Mesendoderm (in vitro differentiated cells): ENCODE measurements at regions not wholly inside any gene's neighbourhood (a gene's known extent, or its start where the extent isn't known, plus 50 kb on each side); places are given as distances from the start of the nearest gene placed in this dataset.
"Not testable (repeated sequence)": the region's sequence is repeated elsewhere in the genome, so short reads cannot be mapped to it uniquely, and the experiment has no call there.

Source experiments
- DNase-seq: peaks from one replicate; pipeline ENCODE4 v3.0.0; 2013
- H2AK5ac ChIP-seq: 2 replicates; pipeline ENCODE4 v1.6.1; 2013; ENCODE audit warnings: low read length, inconsistent platforms
- H2BK120ac ChIP-seq: 2 replicates; pipeline ENCODE4 v1.6.1; 2013; ENCODE audit warnings: low read depth, mild to moderate bottlenecking, low read length, moderate library complexity, mixed read lengths
- H2BK15ac ChIP-seq: replicated peaks from 2 replicates; pipeline ENCODE4 v1.6.1; 2013; ENCODE audit warnings: low read depth, mild to moderate bottlenecking, moderate library complexity
- H2BK5ac ChIP-seq: 2 replicates; pipeline ENCODE4 v1.6.1; 2013; ENCODE audit warnings: low read length, inconsistent platforms
- H3K18ac ChIP-seq: 2 replicates; pipeline ENCODE4 v1.6.1; 2013; ENCODE audit warnings: mild to moderate bottlenecking, low read length, mixed read lengths
- H3K23ac ChIP-seq: one replicate; pipeline ENCODE4 v1.6.1; 2013; ENCODE audit warnings: low read length
- H3K27ac ChIP-seq: 2 replicates; pipeline ENCODE4 v1.5.1; 2013; ENCODE audit warnings: low read depth, mild to moderate bottlenecking, inconsistent platforms, low read length, moderate library complexity
- H3K27me3 ChIP-seq: 2 replicates; pipeline ENCODE4 v1.6.1; 2013; ENCODE audit warnings: low read length, control low read depth, mild to moderate bottlenecking, inconsistent platforms; ENCODE audit not compliant: insufficient read depth, poor library complexity
- H3K36me3 ChIP-seq: 2 replicates; pipeline ENCODE4 v1.6.1; 2013; ENCODE audit warnings: low read length, inconsistent platforms; ENCODE audit not compliant: control insufficient read depth, insufficient read depth
- H3K4ac ChIP-seq: one replicate; pipeline ENCODE4 v1.6.1; 2013; ENCODE audit warnings: low read depth, mild to moderate bottlenecking, low read length, moderate library complexity
- H3K4me1 ChIP-seq: 2 replicates; pipeline ENCODE4 v1.6.1; 2013; ENCODE audit warnings: low read depth, low read length, inconsistent platforms; ENCODE audit not compliant: control insufficient read depth
- H3K4me2 ChIP-seq: 2 replicates; pipeline ENCODE4 v1.6.1; 2013; ENCODE audit warnings: low read length
- H3K4me3 ChIP-seq: 2 replicates; pipeline ENCODE4 v1.5.1; 2013; ENCODE audit warnings: mild to moderate bottlenecking, low read length
- H3K56ac ChIP-seq: one replicate; pipeline ENCODE4 v1.6.1; 2013; ENCODE audit warnings: low read length
- H3K79me1 ChIP-seq: 2 replicates; pipeline ENCODE4 v1.6.1; 2013; ENCODE audit warnings: low read length, inconsistent platforms
- H3K79me2 ChIP-seq: 2 replicates; pipeline ENCODE4 v1.6.1; 2013; ENCODE audit warnings: mild to moderate bottlenecking, low read length; ENCODE audit not compliant: control insufficient read depth, insufficient read depth
- H3K9ac ChIP-seq: 2 replicates; pipeline ENCODE4 v1.6.1; 2013; ENCODE audit warnings: low read length, inconsistent platforms
- H4K5ac ChIP-seq: one replicate; pipeline ENCODE4 v1.6.1; 2013; ENCODE audit warnings: low read length
- H4K8ac ChIP-seq: one replicate; pipeline ENCODE4 v1.6.1; 2013; ENCODE audit warnings: low read depth, mild to moderate bottlenecking, control low read depth, low read length, moderate library complexity
- WGBS: extraction: QIAGEN DNeasy Blood & Tissue Kit; methylation state at CpG from one replicate; pipeline ENCODE4 v1.1.7; 2013; ENCODE audit warnings: low lambda C conversion rate, missing lambda C conversion rate; ENCODE audit not compliant: insufficient coverage; ENCODE audit errors: extremely low coverage; 5-methylcytosine and 5-hydroxymethylcytosine counted together

DNA sequence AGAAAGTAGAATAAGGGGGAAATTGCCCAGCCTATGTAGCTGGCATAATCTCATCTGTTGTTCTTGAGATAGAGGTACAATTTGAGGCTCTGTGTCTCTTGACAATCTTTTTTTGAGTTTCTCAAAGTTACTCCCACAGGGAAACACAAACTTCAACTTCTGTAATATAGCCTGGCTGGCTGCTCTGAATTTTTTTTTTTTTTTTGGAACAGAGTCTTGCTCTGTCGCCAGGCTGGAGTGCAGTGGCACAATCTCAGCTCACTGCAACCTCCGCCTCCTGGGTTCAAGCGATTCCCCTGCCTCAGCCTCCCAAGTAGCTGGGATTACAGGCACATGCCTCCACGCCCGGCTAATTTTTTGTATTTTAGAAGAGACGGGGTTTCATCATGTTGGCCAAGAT, 1486.8 kb upstream of the WWC1 start:
- H3K23ac ChIP-seq: not testable (repeated sequence)
- WGBS: no CpG with 5 or more reads among the region's 6 CpGs

DNA sequence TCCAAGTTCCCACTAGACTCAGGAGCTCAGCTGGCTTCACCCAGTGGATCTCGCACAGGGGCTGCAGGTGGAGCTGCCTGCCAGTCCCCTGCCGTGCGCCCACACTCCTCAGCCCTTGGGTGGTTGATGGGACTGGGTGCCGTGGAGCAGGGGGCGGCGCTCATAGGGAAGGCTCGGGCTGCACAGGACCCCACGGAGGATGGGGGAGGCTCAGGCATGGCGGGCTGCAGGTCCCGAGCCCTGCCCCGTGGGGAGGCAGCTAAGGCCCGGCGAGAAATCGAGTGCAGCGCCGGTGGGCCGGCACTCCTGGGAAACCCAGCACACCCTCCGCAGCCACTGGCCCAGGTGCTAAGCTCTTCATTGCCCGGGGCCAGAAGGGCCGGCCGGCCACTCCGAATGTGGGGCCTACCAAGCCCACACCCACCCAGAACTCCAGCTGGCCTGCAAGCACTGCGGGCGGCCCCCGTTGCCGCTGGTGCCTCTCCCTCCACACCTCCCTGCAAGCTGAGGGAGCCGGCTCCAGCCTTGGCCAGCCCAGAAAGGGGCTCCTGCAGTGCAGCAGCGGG, 1481.3 kb upstream of the WWC1 start:
- not testable (repeated sequence) for H3K4me1 ChIP-seq, H3K23ac ChIP-seq, H3K4ac ChIP-seq, H3K56ac ChIP-seq, H3K79me1 ChIP-seq, H2AK5ac ChIP-seq, H3K27ac ChIP-seq, H3K18ac ChIP-seq, H4K8ac ChIP-seq, H3K27me3 ChIP-seq, H2BK15ac ChIP-seq, H3K79me2 ChIP-seq, H2BK5ac ChIP-seq, H3K4me2 ChIP-seq, H3K9ac ChIP-seq, DNase-seq, H3K36me3 ChIP-seq, H2BK120ac ChIP-seq, H3K4me3 ChIP-seq, H4K5ac ChIP-seq
- no CpG with 5 or more reads among the region's 28 CpGs for WGBS

More for the DNA sequence above, 1486.8 kb upstream of the WWC1 start:
- H3K4ac ChIP-seq, H3K79me1 ChIP-seq, H4K8ac ChIP-seq, H3K27ac ChIP-seq, H2BK5ac ChIP-seq, H2BK15ac ChIP-seq, H3K18ac ChIP-seq, DNase-seq, H3K27me3 ChIP-seq, H3K36me3 ChIP-seq, H2BK120ac ChIP-seq, H3K4me1 ChIP-seq, H3K4me2 ChIP-seq, H3K56ac ChIP-seq, H3K9ac ChIP-seq, H3K4me3 ChIP-seq, H3K79me2 ChIP-seq, H2AK5ac ChIP-seq, H4K5ac ChIP-seq: not testable (repeated sequence)

DNA sequence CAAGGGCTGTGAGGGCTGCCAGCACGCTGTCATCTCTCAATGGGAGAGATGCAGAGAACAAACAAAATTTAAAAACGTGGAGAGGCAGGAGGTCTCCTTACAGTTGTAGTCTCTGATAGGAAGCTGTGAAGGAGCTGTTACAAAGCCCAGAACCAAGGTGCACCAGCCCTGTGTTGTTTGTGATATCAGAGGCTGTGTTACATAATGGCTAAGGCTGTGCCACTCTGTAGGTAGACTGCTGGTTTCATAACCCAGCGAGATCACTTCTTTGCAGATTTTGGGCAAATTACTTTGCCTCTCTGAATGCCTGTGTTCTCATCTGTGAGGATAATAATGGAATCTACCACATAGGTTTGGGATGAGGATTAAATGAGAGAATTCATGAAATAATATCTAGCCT, 1480.7 kb upstream of the WWC1 start:
- H3K4me1 ChIP-seq: no peaks in the 10 kb centered on the region
- no CpG with 5 or more reads among the region's 3 CpGs for WGBS
- no peaks in the 10 kb centered on the region for H3K79me2 ChIP-seq
- no peak overlapping the region for H3K23ac ChIP-seq
- H3K56ac ChIP-seq: no peak overlapping the region
- no peak overlapping the region for H3K4me2 ChIP-seq
- no peak for DNase-seq
- H2BK15ac ChIP-seq: no peak overlapping the region
- H3K79me1 ChIP-seq: no peaks in the 10 kb centered on the region
- H4K8ac ChIP-seq: no peak overlapping the region
- no peak overlapping the region for H3K4ac ChIP-seq
- no peaks in the 10 kb centered on the region for H3K36me3 ChIP-seq
- no peak overlapping the region for H2BK120ac ChIP-seq
- H3K9ac ChIP-seq: no peak overlapping the region
- no peaks in the 10 kb centered on the region for H3K27me3 ChIP-seq
- no peak overlapping the region for H3K27ac ChIP-seq
- H4K5ac ChIP-seq: no peak overlapping the region
- no peak overlapping the region for H2BK5ac ChIP-seq
- no peak overlapping the region for H2AK5ac ChIP-seq
- no peak overlapping the region for H3K18ac ChIP-seq
- H3K4me3 ChIP-seq: no peak overlapping the region

DNA sequence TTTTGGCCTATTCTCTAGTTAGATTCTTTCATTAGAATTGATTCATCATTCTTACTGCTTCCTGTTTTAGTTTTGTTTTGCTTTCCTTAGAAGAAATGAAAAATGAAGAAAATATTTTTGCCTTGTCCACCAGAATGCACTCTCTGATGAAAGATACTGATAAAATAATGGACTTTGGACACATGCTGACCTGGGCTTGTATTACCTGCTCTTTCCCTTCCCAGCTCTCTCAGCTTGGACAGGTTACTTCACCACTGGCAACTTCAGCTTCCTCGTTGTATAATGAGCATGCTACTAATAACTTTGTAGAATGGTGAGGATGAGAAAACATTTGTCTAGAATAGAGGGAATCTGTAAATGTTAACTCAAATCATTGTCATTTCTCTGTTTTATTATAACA, 1468.1 kb upstream of the WWC1 start:
- H4K8ac ChIP-seq: no peak overlapping the region
- H2BK15ac ChIP-seq: no peak overlapping the region
- no peak overlapping the region for H3K4me2 ChIP-seq
- H3K79me1 ChIP-seq: no peaks in the 10 kb centered on the region
- no peaks in the 10 kb centered on the region for H3K79me2 ChIP-seq
- H3K27ac ChIP-seq: no peak overlapping the region
- H2BK5ac ChIP-seq: no peak overlapping the region
- H3K56ac ChIP-seq: no peak overlapping the region
- H3K36me3 ChIP-seq: no peaks in the 10 kb centered on the region
- WGBS: no CpG with 5 or more reads among the region's 1 CpG
- H4K5ac ChIP-seq: no peak overlapping the region
- no peak overlapping the region for H2BK120ac ChIP-seq
- no peak overlapping the region for H2AK5ac ChIP-seq
- H3K9ac ChIP-seq: no peak overlapping the region
- DNase-seq: no peak
- no peak overlapping the region for H3K23ac ChIP-seq
- H3K27me3 ChIP-seq: no peaks in the 10 kb centered on the region
- H3K4me3 ChIP-seq: no peak overlapping the region
- H3K18ac ChIP-seq: no peak overlapping the region
- H3K4me1 ChIP-seq: no peaks in the 10 kb centered on the region
- H3K4ac ChIP-seq: no peak overlapping the region

DNA sequence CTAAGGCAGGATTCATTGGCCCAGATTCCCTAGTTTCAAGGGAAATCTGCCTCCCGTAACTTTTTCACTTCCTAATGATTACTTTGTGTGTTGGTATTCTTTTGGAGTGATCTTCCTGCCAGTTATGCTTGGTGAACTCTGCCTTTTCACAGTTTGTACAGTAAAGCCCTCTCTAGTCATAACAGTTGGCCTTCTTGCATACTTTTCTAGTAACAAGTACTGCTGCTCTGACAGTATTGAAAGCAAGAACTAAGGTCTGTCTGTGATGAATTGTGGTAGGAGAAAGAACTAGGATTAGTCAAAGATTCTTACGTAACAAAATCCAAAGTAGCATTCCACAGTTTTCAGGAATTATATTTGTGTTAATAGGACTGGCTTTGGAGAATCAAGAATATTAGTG, 1457.2 kb upstream of the WWC1 start:
- Histone ChIP-seq H3K4me2 (no peak overlapping the region), H2BK120ac (no peak overlapping the region), H4K5ac (no peak overlapping the region), H3K18ac (no peak overlapping the region), H3K36me3 (no peaks in the 10 kb centered on the region), H2AK5ac (no peak overlapping the region), H3K4me1 (no peaks in the 10 kb centered on the region), H2BK5ac (no peak overlapping the region), H3K27ac (no peak overlapping the region), H3K79me1 (no peaks in the 10 kb centered on the region), H3K79me2 (no peaks in the 10 kb centered on the region), H3K4ac (no peak overlapping the region), H3K9ac (no peak overlapping the region), H2BK15ac (no peak overlapping the region), H3K23ac (no peak overlapping the region), H3K4me3 (no peak overlapping the region), H4K8ac (no peak overlapping the region), H3K56ac (no peak overlapping the region), H3K27me3 (no peaks in the 10 kb centered on the region)
- DNase-seq: no peak
- no CpG with 5 or more reads among the region's 2 CpGs for WGBS

DNA sequence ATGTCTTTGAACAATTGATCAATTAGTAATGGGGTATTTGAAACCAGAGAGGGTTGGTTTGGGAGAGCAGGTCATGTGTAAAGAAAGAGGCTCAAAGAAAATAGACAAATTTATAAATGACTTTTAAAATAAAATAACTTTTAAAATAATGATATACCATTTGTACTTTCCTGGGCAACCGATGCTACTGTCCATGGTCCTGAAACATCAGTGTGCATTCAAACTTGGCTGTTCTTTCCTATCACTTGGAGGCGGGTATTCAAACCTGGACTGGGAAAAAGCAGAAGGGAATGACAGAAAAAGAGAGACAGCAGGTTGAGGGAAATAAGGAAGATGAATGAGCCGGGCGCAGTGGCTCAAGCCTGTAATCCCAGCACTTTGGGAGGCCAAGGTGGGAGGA, 1446.4 kb upstream of the WWC1 start:
- Histone ChIP-seq H3K27me3 (no peaks in the 10 kb centered on the region), H3K9ac (no peak overlapping the region), H4K8ac (no peak overlapping the region), H3K23ac (no peak overlapping the region), H3K56ac (no peak overlapping the region), H3K4me1 (no peaks in the 10 kb centered on the region), H3K4me3 (no peak overlapping the region), H2BK120ac (no peak overlapping the region), H3K79me1 (no peaks in the 10 kb centered on the region), H3K18ac (no peak overlapping the region), H3K27ac (no peak overlapping the region), H3K4ac (no peak overlapping the region), H4K5ac (no peak overlapping the region), H2BK5ac (no peak overlapping the region), H2AK5ac (no peak overlapping the region), H3K4me2 (no peak overlapping the region), H2BK15ac (no peak overlapping the region), H3K36me3 (no peaks in the 10 kb centered on the region), H3K79me2 (no peaks in the 10 kb centered on the region)
- peak; percentile 33 for DNase-seq
- WGBS: no CpG with 5 or more reads among the region's 4 CpGs
